GM12878 (cell line): ENCODE measurements at regions not wholly inside any gene's neighbourhood (a gene's known extent, or its start where the extent isn't known, plus 50 kb on each side); places are given as distances from the start of the nearest gene placed in this dataset.

ENCODE experiments used
- ATAC-seq: fragments of 200-7000 bp; cut with Tn5 transposase; 3 replicates; pipeline ENCODE4 v1.9.1; 2020; ENCODE audit warnings: mild to moderate bottlenecking, moderate library complexity
- BruUV-seq: library from RNA; stranded (reverse); fragments of 400-500 nt; replicated peaks from 2 replicates; lab custom pipeline; 2021; lab: Mats Ljungman, UMichigan
- CTCF ChIA-PET: fragments of 300-600 bp; sonication (Branson Sonifier 250); formaldehyde crosslinking; extraction: SDS; loops from one replicate; lab custom pipeline; 2021; ENCODE audit warnings: inconsistent platforms; lab: Yijun Ruan, JAX
- POLR2A ChIA-PET: fragments of 350-600 bp; formaldehyde crosslinking; extraction: SDS; loops from one replicate; lab custom pipeline; 2021; ENCODE audit warnings: inconsistent platforms; lab: Charles Lee
- RAD21 ChIA-PET: fragments of 300-600 bp; sonication (Branson Sonifier 250); formaldehyde crosslinking; loops from one replicate; lab custom pipeline; 2023; ENCODE audit warnings: antibody characterized with exemption; ENCODE audit not compliant: unreplicated experiment; lab: Charles Lee
- SMC1A ChIA-PET: fragments of 300-600 bp; sonication (Branson Sonifier 250); formaldehyde crosslinking; loops from one replicate; lab custom pipeline; 2023; ENCODE audit not compliant: unreplicated experiment, uncharacterized antibody; lab: Charles Lee
- DNase-seq: peaks from one replicate; pipeline ENCODE4 v3.0.0-alpha.2; 2011; ENCODE audit warnings: low read depth, low spot score
- FAIRE-seq: peaks from 3 replicates; lab custom pipeline; 2011; peaks lifted over from hg19 to GRCh38; lab: Jason Lieb, UNC
- H2AFZ ChIP-seq: 2 replicates; pipeline ENCODE4 v1.6.0; 2011; ENCODE audit warnings: low read depth, low read length, control low read depth; ENCODE audit not compliant: control insufficient read depth
- H3K27ac ChIP-seq: 2 replicates; pipeline ENCODE4 v1.5.1; 2011; ENCODE audit warnings: control low read depth; ENCODE audit not compliant: control insufficient read depth, insufficient read depth
- H3K27me3 ChIP-seq, 2 experiments: replicated peaks in 1 of 2; 2 replicates each; pipeline versions ENCODE4 v1.6.0 to v1.6.1; 2011; ENCODE audit warnings: low read length in 1 of 2; ENCODE audit not compliant: control insufficient read depth in 2 of 2, insufficient read depth in 2 of 2
- H3K36me3 ChIP-seq, 2 experiments: 2 replicates each; pipeline ENCODE4 v1.5.1; 2011; ENCODE audit warnings: low read length in 1 of 2; ENCODE audit not compliant: control insufficient read depth in 2 of 2, insufficient read depth in 2 of 2
- H3K4me1 ChIP-seq: 2 replicates; pipeline ENCODE4 v1.6.1; 2011; ENCODE audit warnings: mild to moderate bottlenecking, low read length, moderate library complexity, mixed read lengths; ENCODE audit not compliant: control insufficient read depth, insufficient read depth
- H3K4me2 ChIP-seq: 2 replicates; pipeline ENCODE4 v1.6.0; 2011; ENCODE audit warnings: control low read depth; ENCODE audit not compliant: control insufficient read depth, insufficient read depth
- H3K4me3 ChIP-seq: fragments of 200-600 bp; sonication (generic); 2 replicates; pipeline ENCODE4 v1.5.1; 2016
- H3K79me2 ChIP-seq: 2 replicates; pipeline ENCODE4 v1.6.0; 2011; ENCODE audit warnings: low read length; ENCODE audit not compliant: control insufficient read depth, insufficient read depth
- H3K9ac ChIP-seq: 2 replicates; pipeline ENCODE4 v1.8.0; 2011; ENCODE audit warnings: low read length, control low read depth, mixed read lengths; ENCODE audit not compliant: control insufficient read depth, insufficient read depth
- H3K9me3 ChIP-seq: replicated peaks from 3 replicates; pipeline ENCODE4 v1.5.1; 2011; ENCODE audit warnings: mild to moderate bottlenecking, low read length; ENCODE audit not compliant: control insufficient read depth, insufficient read depth
- H4K20me1 ChIP-seq: 2 replicates; pipeline ENCODE4 v1.6.0; 2011; ENCODE audit not compliant: control insufficient read depth, insufficient read depth
- CBX3 ChIP-seq: fragments of 200-600 bp; sonication (generic); IDR thresholded peaks from 2 replicates; pipeline ENCODE4 v1.6.1; 2016; ENCODE audit warnings: low read depth, borderline replicate concordance
- CEBPZ ChIP-seq: fragments of 150-350 bp; IDR thresholded peaks from 2 replicates; pipeline ENCODE4 v1.6.1; 2016; ENCODE audit warnings: low read depth, low read length
- ESRRA ChIP-seq: IDR thresholded peaks from 2 replicates; pipeline ENCODE4 v1.6.1; 2012; ENCODE audit warnings: mild to moderate bottlenecking, low read length, improper control_type of control experiment
- GABPA ChIP-seq: IDR thresholded peaks from 2 replicates; pipeline ENCODE4 v1.6.1; 2014; ENCODE audit warnings: antibody characterized with exemption, low read depth, mild to moderate bottlenecking, inconsistent platforms
- HDGF ChIP-seq: fragments of 450-650 bp; IDR thresholded peaks from 2 replicates; pipeline ENCODE4 v1.6.1; 2016; ENCODE audit warnings: antibody characterized with exemption
- IRF4 ChIP-seq: IDR thresholded peaks from 2 replicates; pipeline ENCODE4 v1.6.1; 2011; ENCODE audit warnings: low read depth, low read length
- MLLT1 ChIP-seq: fragments of 450-650 bp; IDR thresholded peaks from 2 replicates; pipeline ENCODE4 v1.6.1; 2016; ENCODE audit warnings: mild to moderate bottlenecking
- MYC ChIP-seq: IDR thresholded peaks from 2 replicates; pipeline ENCODE4 v1.6.1; 2011; ENCODE audit warnings: mild to moderate bottlenecking, low read length, moderate library complexity, inconsistent platforms; ENCODE audit not compliant: insufficient read depth, insufficient replicate concordance, insufficient read length, severe bottlenecking
- NR2C1 ChIP-seq: fragments of 450-650 bp; IDR thresholded peaks from 2 replicates; pipeline ENCODE4 v1.6.1; 2017; ENCODE audit warnings: antibody characterized with exemption, mild to moderate bottlenecking, moderate library complexity
- PAX5 ChIP-seq: IDR thresholded peaks from 2 replicates; pipeline ENCODE4 v1.6.1; 2011; ENCODE audit warnings: low read depth, low read length, borderline replicate concordance
- RELA ChIP-seq: fragments of 450-650 bp; IDR thresholded peaks from 2 replicates; pipeline ENCODE4 v1.8.0; 2014; ENCODE audit warnings: borderline replicate concordance; ENCODE audit not compliant: partially characterized antibody
- RELB ChIP-seq: fragments of 450-650 bp; IDR thresholded peaks from 2 replicates; pipeline ENCODE4 v1.6.1; 2017; ENCODE audit warnings: low read depth, mild to moderate bottlenecking, moderate library complexity
- SREBF2 ChIP-seq: IDR thresholded peaks from 2 replicates; pipeline ENCODE4 v1.6.1; 2012; ENCODE audit warnings: mild to moderate bottlenecking, low read length
- STAT3 ChIP-seq: IDR thresholded peaks from 2 replicates; pipeline ENCODE4 v1.6.1; 2011; ENCODE audit warnings: low read depth, low read length, improper control_type of control experiment
- TCF7 ChIP-seq: IDR thresholded peaks from 2 replicates; pipeline ENCODE4 v1.6.1; 2014; ENCODE audit warnings: antibody characterized with exemption, borderline replicate concordance
- ZBTB33 ChIP-seq: fragments of 450-650 bp; IDR thresholded peaks from 2 replicates; pipeline ENCODE4 v1.6.1; 2017; ENCODE audit warnings: mild to moderate bottlenecking
- WGBS: methylation state at CpG from one replicate; pipeline ENCODE4 v1.1.6; 2016; ENCODE audit warnings: low lambda C conversion rate; ENCODE audit not compliant: insufficient replicate concordance, insufficient coverage; ENCODE audit errors: missing lambda C conversion rate; 5-methylcytosine and 5-hydroxymethylcytosine counted together
- in situ Hi-C: fragments of 300-500 bp; cut with MboI; formaldehyde crosslinking; loops from 9 replicates; pipeline ENCODE4 v1.14.3; 2018; ENCODE audit warnings: mixed read lengths
- intact Hi-C: fragments of 100-400 bp; cut with micrococcal nuclease; formaldehyde crosslinking; loops from one replicate; pipeline ENCODE4 v1.14.2; 2022; ENCODE audit not compliant: unreplicated experiment
- TF ChIP-seq, protein P1 (sequence below): IDR thresholded peaks from 2 replicates; pipeline ENCODE4 v1.6.1; 2011; ENCODE audit warnings: low read depth, mild to moderate bottlenecking, low read length, moderate library complexity, borderline replicate concordance; ENCODE audit errors: extremely low read depth

- Histone ChIP-seq H3K79me2 (no peaks in the 10 kb centered on the region), H3K4me1 (no peaks in the 10 kb centered on the region), H3K27ac (no peak overlapping the region), H3K9ac (no peak overlapping the region), H3K4me2 (no peak overlapping the region), H2AFZ (no peak overlapping the region), H4K20me1 (no peaks in the 10 kb centered on the region), H3K27me3 (no peaks in the 10 kb centered on the region), H3K36me3 (no peaks in the 10 kb centered on the region), H3K9me3 (no peaks in the 10 kb centered on the region; the same call in 1 of the 3 replicates), H3K4me3 (no peak overlapping the region)
- DNase-seq (no peak), ATAC-seq (no peak), FAIRE-seq (no peak)
- intact Hi-C loops: no loop called here
- ChIA-PET SMC1A (interaction anchor here (1.1 to 1.8 kb wide), 3 partner anchors 8 to 22 kb away, joined by 3 to 5 read pairs (median 3); no protein-coding TSS in a partner anchor), RAD21 (no interaction called here), POLR2A (no interaction called here), CTCF (interaction anchor here (1.7 kb wide), 1 partner anchor 84 kb away, joined by 4 read pairs; no protein-coding TSS in a partner anchor)
- in situ Hi-C loops: no loop called here
- 25% methylated on average over 2 of the region's 2 CpGs for WGBS
- no peak for TF ChIP-seq IRF4
- no peak for TF ChIP-seq CEBPZ
- no peak for TF ChIP-seq GABPA
- TF ChIP-seq ESRRA: no peak
- no peak for TF ChIP-seq NR2C1
- TF ChIP-seq STAT3: no peak
- TF ChIP-seq PAX5: no peak
- no peak for TF ChIP-seq CBX3
- no peak for TF ChIP-seq HDGF
- TF ChIP-seq RELA: no peak
- TF ChIP-seq MLLT1: no peak
- no peak for TF ChIP-seq ZBTB33
- TF ChIP-seq SREBF2: no peak
- TF ChIP-seq RELB: no peak
- TF ChIP-seq MYC: no peak
- TF ChIP-seq TCF7: no peak
- TF ChIP-seq, protein P1, sequence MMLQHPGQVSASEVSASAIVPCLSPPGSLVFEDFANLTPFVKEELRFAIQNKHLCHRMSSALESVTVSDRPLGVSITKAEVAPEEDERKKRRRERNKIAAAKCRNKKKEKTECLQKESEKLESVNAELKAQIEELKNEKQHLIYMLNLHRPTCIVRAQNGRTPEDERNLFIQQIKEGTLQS: no peak
- BruUV-seq: no TSS peak
Measured at GRCh38 chr3:106593381-106593780, 724.6 kb upstream of the CBLB start.
